Left lobe of liver (tissue), 2 donors: ENCODE measurements at regions not wholly inside any gene's neighbourhood (a gene's known extent, or its start where the extent isn't known, plus 50 kb on each side); places are given as distances from the start of the nearest gene placed in this dataset.

Experiments used
- ATAC-seq: fragments of 200-7000 bp; cut with Tn5 transposase; one replicate; pipeline ENCODE4 v1.9.1; 2020; ENCODE audit warnings: mild to moderate bottlenecking, moderate library complexity
- DNase-seq: peaks from one replicate; pipeline ENCODE4 v3.0.0-alpha.2; 2020; ENCODE audit warnings: low spot score
- donor health status: DM: no; HTN: no; CAD: no; lungs with moderate emphysema.
- donor health status: DM: no; HTN: yes; CAD: no.

DNA sequence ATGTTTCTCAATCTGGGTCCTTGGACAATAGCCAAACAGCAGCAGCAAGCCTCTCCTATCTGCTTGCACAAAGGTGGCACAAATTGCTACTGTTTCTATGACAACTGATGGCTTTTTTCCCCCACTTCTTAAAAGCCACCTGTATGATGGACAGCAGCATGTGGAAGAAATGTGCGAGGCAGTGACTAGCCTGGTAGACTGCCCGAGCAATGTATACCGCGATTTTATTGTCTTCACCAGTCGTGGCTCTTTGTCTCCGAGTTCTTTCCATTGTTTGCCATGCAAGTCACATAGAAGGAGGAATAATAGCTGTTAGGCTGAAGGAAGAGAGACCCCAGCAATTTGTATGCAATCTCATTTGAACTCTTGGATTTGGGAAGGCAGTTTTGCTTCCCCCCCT is 79.4 kb downstream of the S1PR1 start:
- ATAC-seq (no peak), DNase-seq (no peak)

DNA sequence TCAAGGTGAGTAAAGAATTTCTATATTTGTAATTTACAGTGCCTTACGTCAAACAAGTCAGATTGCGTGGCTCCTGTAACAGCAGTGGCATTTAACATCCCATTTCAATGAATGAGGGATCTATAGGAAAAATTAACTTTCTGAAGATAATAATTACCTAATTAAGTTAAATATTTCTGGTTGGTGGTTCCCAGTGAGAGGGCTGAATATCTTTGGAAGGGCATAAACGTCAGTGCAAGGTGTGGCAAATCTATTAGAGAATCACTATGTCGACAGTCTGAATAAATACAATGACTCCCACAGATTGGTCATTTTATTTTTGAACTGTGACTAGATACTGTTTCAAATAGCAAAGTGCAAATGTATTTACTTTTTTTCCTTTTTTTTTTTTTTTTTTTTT is 80.0 kb downstream of the S1PR1 start:
- DNase-seq: no peak
- ATAC-seq: no peak

DNA sequence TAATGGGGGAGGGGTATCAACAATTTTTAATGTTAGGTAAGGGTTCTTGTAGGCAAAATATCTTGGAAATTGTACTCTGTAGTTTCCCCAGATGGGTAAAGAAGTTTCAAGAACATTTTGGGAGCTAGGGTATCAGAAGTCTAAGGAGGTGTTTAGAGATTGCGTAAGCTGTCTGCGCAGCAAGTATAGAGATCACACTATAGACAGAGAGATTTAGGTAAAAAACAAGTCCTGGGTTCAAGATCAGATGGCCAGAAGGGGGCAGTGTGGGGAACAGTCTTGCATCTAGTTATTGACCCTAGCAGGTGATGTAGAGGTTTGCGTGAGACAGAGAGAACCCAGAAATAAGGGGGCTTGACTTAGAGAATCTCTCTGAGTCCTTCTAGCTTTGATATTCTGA is 80.8 kb downstream of the S1PR1 start:
- ATAC-seq (no peak), DNase-seq (no peak)

DNA sequence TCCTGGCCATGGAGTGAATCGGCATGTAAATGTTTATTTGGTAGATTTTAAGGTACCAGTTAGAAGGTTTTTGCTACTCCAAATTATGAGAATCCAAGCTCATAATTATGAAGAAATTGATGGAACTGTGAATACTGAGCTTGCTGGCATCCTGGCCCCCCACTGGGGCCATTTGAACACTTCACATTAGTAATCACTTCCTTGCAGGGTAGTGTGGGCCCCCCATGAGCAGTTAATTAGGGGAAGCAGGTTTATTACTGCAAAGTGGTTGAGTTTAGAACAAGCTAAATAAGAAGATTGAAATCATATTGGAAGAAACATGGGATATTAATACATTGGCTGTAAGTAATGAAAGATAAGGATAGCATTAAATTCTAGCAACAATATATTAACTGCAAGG is 86.7 kb downstream of the S1PR1 start:
- no peak for ATAC-seq
- no peak for DNase-seq

DNA sequence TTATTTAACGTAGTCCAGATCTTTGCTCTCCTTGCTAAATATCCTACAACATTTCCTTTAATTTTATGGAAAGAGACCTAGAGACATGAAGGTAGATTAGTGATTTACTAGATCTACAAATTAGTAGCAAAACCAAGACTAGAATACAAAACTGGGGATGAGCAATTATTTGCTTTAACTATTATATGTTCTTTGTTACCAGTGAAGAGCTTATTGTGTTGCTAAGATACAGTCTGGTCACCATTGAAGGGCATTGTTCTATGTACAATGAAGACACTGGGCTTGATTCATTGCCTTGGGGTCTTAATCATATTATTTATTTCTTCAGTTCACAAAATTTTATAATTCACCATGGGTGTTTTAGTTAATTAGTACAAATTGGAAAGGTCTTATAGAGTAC is 88.3 kb downstream of the S1PR1 start:
- ATAC-seq: no peak
- DNase-seq: no peak

DNA sequence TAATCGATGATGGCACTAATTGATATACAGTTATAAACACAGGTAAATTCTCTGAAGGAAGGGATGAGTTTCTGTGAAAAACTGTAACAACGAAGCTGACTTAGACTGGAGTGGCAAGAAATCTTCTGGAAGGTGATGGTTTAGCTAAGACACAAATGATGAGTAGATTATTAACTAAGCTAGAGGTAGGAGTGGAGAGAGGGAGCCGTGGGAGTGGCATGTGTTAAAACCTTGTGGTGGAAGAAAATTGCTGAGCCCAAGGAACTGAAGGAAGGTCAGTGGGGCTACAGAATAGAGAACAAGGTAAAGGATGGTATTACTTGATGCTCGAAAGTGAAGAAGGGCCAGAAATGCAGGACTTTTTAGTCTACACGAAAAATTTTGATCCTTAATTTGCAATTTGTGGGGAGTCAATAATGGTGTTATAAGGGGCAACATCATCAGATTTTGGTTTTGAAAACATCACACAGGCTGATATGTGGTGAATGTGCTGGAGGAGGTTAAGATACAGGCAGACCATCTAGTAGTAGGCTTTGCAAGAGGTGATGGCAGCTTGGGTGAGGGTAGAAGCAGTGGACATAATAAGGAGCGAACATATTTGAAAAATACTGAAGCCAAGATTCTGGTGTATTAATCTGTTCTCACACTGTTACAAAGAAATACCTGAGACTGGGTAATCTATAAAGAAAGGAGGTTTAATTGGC is 93.8 kb downstream of the S1PR1 start:
- DNase-seq: no peak
- ATAC-seq: no peak

DNA sequence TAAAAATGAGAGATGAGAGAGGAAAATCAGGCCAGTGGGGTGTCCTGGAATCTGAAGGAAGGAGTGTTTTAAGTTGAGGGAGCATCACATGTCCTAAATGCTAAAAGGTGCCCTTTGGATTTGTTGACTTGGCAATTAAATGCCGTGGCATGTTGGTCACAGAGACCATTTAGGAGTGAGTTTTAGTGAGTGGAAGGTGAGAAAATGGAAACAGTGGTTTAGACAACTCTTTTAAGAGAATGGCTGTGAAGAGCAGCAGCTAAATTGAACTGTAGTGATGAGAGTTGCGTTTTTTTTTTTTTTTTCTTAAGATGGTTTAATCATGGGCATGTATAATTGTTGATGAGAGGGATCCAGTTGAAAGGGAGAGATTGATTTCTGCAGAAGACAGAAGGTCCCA is 95.0 kb downstream of the S1PR1 start:
- ATAC-seq (no peak), DNase-seq (no peak)

DNA sequence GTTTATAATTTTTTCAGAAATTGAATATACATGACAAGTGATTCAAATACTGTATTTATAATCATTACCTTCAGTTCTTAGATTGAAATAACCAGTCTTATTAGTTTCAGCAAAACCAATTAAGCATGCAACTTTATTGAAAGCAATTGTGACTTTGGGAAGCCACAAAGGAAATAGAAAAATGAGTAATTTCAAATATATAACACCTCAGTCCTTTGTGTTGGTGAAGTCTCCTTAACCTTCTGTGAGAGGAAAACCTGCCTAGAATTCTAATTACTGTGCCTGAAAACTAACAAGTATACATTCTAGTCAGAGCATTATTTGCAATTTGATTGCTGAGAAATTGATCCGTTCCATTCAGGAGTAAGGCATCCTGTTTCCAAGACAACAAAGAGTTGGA is 95.8 kb downstream of the S1PR1 start:
- no peak for DNase-seq

DNA sequence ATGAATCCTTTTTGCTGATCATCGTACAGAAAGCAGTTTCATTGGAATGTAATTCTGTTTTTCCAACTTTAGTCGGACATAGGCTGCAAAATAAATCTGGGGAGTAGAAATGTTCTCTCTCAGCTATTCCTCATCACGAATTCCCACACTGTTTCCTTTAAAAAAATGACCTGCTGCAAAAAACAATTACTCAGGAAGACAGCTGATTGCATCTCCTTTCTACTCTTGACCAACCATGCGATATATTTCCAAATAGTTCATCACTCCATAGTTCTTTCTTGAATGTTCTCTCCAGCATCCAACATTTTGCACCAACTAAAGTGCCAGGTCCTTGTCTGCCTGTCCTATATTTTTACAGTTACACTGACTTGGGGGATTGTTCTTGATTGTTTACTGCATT is 96.4 kb downstream of the S1PR1 start:
- no peak for ATAC-seq
- DNase-seq: no peak

More for the DNA sequence above, 95.8 kb downstream of the S1PR1 start:
- ATAC-seq: no peak

DNA sequence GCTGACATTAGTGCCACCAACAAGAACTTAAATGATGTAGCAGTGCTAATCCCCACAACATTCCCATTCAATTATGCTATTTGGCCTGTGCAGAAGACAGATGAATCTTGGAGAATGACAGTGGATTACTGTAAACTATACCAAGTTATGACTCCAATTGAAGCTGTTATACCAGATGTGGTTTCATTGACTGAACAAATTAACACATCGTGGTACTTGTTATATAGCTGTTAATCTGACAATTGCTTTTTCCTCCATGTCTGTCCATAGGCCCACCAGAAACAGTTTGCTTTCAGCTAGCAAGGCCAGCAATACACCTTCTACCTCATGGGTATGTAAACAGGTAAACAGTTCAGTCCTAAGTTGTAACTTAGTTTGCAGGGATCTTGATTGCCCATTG is 101.1 kb downstream of the S1PR1 start:
- ATAC-seq: no peak
- DNase-seq: no peak

DNA sequence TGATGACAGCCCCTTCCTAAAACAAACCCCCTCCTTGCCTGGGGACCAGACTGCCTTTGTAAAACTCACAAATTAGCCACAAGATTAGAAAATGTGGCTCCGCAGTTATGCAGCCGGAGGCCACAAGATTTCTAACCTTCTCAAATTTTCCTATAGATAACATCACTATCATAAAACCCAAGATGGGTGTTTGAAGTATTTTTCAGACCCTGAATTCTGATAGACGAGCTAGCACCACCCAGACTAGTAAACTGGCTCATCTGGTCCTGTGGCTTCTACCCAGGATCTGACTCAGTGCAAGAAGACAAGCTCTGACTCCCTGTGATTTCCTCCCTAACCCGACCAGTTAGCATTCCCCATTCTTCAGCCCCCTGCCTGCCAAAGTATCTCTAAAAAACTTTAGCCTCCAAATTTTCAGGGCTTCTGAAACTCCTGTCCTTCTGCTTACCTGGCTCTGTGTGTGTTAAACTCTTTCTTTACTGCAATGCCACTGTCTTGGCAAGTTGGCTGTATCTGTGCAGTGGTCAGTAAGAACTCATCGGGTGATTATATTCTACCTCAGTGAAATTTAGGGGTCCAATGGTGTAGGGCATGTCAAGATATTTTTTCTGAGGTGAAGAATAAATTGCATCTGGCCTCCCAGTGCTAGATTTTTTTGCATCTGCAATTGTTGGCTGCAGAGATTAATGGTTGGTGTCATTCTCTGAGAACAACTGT is 102.1 kb downstream of the S1PR1 start:
- ATAC-seq (no peak), DNase-seq (no peak)

DNA sequence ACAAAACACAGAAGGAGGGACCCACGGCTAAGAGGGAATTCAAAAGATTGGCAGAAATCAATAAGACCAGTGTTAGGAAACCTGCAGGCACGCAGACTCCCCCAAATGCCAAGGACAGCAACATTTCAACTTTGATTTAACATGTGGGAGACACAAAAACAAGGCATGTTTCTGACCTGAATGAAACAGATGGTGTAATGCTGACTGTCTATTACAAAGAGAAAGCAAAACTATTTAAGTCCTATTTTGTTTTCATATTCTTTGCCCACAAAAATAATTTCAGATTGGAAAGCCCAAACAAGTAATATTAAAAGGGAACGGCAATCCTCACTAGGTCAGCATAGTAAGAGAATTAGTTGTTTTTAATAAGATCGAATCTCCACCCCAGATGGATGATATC is 107.9 kb downstream of the S1PR1 start:
- DNase-seq (no peak), ATAC-seq (no peak)

DNA sequence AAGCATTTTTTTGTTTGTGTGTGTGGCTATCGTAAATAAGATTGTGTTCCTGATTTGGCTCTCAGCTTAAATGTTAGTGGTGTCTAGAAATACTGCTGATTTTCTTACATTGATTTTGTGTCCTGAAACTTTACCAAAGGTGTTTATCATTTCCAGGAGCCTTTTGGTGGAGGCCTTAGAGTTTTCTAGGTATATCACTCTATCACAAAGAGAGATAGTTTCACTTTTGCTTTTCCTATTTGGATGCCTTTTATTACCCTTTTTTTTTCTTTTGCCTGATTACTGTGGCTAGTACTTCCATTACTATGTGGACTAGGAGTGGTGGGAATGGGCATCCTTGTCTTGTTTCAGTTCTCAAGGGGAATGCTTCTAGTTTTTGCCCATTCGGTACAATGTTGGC is 109.6 kb downstream of the S1PR1 start:
- DNase-seq (no peak), ATAC-seq (no peak)

DNA sequence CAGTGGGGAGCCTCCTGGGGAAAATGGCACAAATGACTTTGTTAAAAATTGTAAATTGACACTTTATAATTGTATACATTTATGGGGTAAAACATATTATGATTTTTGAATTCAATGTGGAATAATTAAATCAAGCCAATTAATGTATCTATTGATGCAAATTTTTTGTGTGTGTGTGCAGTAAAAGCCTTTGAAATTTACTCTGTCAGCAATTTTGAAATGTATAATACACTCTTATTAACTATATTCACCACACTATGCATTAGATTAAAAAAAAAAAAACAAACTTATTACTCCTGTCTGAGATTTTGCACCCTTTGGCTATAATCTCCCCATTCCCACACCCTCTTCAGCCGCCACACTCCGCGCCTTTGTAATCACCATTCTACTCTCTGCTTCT is 119.2 kb downstream of the S1PR1 start:
- no peak for ATAC-seq
- DNase-seq: no peak

DNA sequence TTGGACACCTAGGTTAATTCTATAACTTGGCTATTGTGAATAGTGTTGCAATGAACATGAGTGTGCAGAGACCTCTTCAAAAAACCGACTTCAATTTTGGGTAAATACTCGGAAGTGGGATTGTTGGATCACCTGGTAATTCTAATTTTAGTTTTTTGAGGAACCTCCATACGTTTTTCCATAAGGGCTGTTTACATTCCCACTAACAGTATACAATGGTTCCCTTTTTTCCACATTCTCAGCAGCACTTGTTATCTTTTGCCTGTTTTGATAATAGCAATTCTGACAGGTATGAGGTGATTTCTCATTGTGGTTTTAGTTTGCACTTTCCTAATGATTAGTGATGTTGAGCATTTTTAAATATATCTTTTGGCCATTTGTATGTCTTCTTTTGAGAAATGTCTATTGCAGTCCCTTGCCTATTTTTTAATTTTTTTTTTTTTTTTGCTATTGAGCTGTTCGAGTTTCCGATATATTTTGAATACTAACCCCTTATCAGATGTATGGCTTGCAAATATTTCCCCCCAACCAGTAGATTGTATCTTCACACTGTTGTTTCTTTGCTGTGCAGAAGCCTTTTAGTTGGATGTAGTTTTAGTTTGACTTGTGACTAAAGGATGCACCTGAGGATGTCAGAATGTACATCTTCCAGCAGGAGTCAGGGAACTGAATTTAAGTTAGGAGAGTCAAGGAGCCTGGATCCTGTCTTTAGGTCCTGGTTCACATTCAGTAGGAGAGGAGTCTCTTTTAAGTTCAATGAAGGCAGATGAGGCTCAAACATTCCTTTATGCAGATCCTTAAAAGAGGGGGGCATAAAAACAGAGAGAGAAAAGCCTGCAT is 120.0 kb downstream of the S1PR1 start:
- no peak for DNase-seq

DNA sequence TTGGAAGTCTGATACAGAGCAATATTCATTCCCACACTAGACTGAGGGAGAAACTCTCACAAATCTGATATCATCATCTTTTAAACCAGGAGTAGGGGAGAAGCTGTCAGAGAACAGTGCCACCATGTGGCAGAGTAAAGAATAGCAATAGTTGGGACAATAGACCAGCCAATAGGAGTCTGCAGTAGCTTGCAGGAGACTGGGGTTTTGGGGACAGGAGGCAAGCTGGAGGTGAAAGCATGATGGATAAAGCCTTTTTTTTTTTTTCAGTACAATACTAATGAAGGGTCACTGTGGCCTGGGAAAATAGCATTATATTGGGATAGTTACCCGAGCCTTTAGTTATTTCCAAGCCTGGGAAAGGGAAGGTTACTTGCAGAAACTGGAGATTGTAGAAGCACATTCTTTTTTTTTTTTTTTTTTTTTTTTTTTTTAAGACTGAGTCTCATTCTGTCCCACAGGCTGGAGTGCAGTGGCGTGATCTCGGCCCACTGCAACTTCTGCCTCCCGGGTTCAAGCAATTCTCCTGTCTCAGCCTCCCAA is 120.7 kb downstream of the S1PR1 start:
- DNase-seq: peak; percentile 57
- ATAC-seq: peak; percentile 100

More for the DNA sequence above, 120.0 kb downstream of the S1PR1 start:
- no peak for ATAC-seq

DNA sequence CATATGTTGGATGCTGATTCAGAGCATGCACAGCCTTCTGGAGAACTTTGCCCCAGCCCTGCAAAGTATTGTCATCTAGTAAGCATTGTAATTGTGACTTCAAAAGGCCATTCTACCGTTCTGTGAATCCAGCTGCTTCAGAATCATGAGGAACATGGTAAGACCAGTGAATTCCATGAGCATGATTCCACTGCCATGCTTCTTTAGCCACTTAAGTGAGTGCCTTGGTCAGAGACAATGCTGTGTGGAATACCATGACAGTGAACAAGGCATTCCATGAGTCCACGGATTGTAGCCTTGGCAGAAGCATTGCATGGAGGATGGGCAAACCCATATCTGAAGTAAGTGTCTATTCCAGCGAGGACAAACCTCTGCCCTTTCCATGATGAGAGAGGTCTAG is 123.7 kb downstream of the S1PR1 start:
- no peak for DNase-seq
- no peak for ATAC-seq

DNA sequence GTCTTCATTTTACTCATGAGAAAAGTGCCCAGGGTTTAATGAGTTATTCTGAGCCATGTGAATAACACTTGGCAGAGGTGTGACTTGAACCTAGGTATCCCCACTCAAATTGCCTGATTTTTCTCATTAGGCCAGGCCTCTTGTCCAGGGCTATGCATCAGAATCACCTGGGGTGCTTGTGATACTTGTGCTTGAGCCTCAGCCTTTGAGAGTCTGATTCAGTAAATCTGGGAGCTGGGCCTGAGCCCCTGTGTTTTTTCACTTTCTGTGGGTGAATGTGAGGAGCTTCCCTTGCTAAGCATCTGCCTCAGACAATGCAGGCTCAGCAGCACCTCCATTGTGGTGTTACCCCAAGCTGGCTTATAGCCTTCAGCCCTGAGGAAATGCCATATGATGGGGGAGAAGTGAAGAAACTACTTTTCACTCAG is 127.1 kb downstream of the S1PR1 start:
- no peak for ATAC-seq

DNA sequence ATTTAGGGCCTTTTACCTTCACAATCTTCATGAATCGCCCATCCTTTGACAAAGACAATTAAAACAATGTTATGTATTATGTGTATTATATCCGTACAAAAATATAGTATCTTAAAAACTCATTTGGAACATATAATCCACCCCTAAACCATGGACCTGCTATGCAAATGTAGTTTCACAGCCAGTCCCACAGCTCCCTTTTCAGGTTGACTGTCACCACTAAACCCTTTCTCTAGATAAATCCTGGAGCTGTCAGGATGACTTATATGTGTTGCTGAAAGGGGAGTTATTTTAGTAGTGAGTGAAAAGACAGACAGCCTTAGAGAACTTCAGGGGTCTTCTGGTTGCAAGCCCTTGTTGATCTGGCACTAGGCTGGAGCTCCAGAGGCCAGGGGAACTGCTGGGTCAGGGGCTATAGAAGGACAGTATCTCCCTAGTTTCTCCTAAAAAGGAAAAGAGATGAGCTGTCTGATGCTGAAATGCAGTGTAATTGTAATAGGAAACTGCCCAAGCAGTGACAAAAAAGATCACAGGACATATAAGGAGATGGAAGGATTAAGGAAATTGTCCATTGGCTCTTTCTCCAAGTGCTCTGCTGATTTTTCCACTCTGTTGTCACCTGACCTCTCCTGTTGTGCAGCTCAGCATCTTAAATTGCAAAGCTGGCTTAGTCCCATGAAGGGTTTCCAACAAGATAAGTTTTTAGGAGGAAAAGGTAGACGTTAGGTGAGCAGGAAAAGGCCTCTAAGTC is 127.7 kb downstream of the S1PR1 start:
- DNase-seq: no peak
- no peak for ATAC-seq

More for the DNA sequence above, 127.1 kb downstream of the S1PR1 start:
- no peak for DNase-seq

DNA sequence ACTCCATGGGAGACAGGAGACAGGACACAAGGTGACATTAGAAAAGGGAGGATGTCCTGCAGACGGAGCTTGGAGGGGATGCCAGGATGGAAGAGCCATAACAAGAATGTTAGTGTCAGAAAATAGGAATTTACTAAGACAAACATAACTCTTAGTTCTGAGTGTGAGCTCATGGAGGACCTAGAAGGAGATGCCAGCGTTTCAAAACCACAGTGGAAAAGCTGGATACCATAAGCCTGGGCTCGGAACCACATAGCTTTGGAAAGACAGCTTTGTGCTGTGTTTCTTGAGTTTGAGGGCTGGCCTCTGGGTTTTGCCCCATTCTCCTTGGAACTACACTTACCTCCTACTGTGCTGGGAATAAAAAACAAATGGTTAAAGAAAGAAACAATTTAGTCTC is 128.4 kb downstream of the S1PR1 start:
- no peak for ATAC-seq
- no peak for DNase-seq

DNA sequence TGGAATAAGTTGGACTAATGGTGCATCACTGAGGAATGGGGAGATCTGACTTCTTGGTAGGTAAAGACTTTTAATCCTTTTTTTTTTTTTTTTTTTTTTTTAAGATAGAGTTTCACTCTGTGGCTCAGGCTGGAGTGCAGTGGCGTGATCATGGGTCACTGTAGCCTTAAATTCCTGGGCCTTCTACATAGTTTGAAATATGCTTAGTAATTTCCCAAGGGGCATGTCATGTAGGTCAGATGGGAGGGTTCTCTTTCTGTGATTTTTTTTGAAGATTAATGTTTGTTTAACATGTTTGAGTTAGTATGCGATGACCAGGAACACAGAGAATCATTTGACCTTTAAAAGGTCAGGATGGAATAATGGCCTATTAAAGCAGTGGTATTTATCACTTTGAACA is 129.1 kb downstream of the S1PR1 start:
- DNase-seq: no peak
- no peak for ATAC-seq
